ENCODE measurements at regions not wholly inside any gene's neighbourhood (a gene's known extent, or its start where the extent isn't known, plus 50 kb on each side); places are given as distances from the start of the nearest gene placed in this dataset.
"Not testable (repeated sequence)": the region's sequence is repeated elsewhere in the genome, so short reads cannot be mapped to it uniquely, and the experiment has no call there.

DNA sequence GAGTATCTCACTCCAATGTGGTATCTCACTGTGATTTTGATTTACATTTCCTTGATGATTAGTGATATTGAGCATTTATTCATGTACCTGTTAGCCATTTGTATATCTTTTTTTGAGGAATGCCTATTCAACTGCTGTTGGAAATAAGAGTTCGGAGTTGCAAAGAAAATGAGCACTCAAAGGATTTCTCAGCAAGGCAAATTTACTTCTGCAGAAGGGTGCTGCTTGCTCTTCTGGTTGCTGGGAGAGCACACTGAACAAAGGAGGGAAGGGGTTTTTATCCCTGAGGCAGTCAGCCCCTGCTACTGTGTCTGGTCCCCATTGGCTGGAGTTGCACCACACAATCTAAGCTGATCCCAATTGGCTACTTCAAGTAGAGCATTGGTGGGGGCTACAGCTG lies 822.4 kb upstream of the ADGRB3 start:
- Histone ChIP-seq H3K27me3 (ENCODE audit: control insufficient read depth, insufficient read depth, low read length) (no peaks in the 10 kb centered on the region), H3K4me3 (ENCODE audit: low read depth, low read length) (no peak overlapping the region), H3K36me3 (ENCODE audit: control insufficient read depth, insufficient read depth, low read length) (no peaks in the 10 kb centered on the region)
- CTCF ChIA-PET: no interaction called here
- no peak for DNase-seq (ENCODE audit: low read depth)
- no peak for TF ChIP-seq CTCF (IDR thresholded peaks at IDR 0.05; ENCODE audit: insufficient read depth, low read depth, low read length)
- POLR2A ChIA-PET: no interaction called here

- POLR2A ChIA-PET: no interaction called here
- Histone ChIP-seq H3K27me3 (ENCODE audit: control insufficient read depth, insufficient read depth, low read length) (no peaks in the 10 kb centered on the region), H3K4me3 (ENCODE audit: low read depth, low read length) (no peak overlapping the region), H3K36me3 (ENCODE audit: control insufficient read depth, insufficient read depth, low read length) (no peaks in the 10 kb centered on the region)
- TF ChIP-seq CTCF (IDR thresholded peaks at IDR 0.05; ENCODE audit: insufficient read depth, low read depth, low read length): no peak
- DNase-seq (ENCODE audit: low read depth): no peak
- CTCF ChIA-PET: no interaction called here
These were observed 823.0 kb upstream of the ADGRB3 start for GRCh38 chr6:67812125-67812524.

DNA sequence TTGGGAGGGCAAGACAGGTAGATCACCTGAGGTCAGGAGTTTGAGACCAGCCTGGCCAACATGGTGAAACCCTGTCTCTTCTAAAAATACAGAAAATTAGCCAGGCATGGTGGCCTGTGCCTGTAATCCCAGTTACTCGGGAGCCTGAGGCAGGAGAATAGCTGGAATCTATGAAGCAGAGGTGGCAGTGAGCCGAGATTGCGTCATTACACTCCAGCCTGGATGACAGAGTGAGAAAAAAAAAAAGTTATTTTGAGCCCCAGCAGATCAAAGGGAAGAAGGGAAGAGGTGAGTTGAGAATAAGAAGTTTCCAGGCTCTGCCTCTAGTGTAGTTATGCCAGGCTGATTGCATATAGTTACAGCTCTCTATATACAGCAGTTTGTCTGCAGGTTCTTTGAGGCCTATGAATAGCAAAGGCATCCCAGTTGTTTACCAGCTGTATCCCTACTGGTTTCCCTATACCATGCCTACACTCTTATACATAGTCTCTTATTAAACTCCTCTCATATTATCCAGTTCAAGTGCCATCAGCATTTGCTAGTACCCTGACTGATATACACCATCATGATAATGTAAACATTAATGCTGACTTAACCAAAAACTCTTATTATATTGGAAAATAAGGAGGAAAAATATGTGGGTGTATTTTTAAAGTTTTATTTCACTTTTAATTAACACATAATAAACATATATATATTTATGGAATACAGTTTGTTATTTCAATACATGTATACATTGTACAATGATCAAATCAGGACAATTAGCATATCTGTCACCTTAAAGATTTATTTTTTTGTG lies 823.6 kb upstream of the ADGRB3 start:
- DNase-seq (ENCODE audit: low read depth): no peak

GRCh38 chr6:67804808-67805207 lies 830.3 kb upstream of the ADGRB3 start:
- H3K27me3 ChIP-seq (ENCODE audit: control insufficient read depth, insufficient read depth, low read length); POLR2A ChIA-PET; H3K4me3 ChIP-seq (ENCODE audit: low read depth, low read length); H3K36me3 ChIP-seq (ENCODE audit: control insufficient read depth, insufficient read depth, low read length); DNase-seq (ENCODE audit: low read depth); CTCF ChIA-PET: not testable (repeated sequence)

More for the DNA sequence above, 823.6 kb upstream of the ADGRB3 start:
- TF ChIP-seq CTCF (IDR thresholded peaks at IDR 0.05; ENCODE audit: insufficient read depth, low read depth, low read length): no peak
- no peaks in the 10 kb centered on the region for H3K36me3 ChIP-seq (ENCODE audit: control insufficient read depth, insufficient read depth, low read length)
- no peaks in the 10 kb centered on the region for H3K27me3 ChIP-seq (ENCODE audit: control insufficient read depth, insufficient read depth, low read length)
- POLR2A ChIA-PET: no interaction called here
- H3K4me3 ChIP-seq (ENCODE audit: low read depth, low read length): no peak overlapping the region
- CTCF ChIA-PET: no interaction called here

DNA sequence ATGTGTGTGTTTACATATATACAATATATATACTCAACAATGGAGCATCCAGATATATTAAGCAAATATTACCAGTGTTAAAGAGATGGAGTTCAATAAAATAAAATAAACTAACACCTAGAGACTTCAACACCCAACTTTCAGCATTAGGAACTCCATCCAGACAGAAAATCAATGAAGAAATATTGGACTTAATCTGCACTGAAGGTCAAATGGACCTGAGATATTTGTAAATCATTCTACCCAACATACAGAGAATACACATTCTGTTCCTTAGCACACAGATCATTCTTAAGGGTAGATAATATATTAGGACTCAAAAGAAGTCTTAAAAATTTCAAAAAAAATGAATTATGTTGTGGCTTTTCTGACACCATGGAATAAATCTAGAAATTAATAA lies 832.3 kb upstream of the ADGRB3 start:
- TF ChIP-seq CTCF (IDR thresholded peaks at IDR 0.05; ENCODE audit: insufficient read depth, low read depth, low read length): no peak
- Histone ChIP-seq H3K36me3 (ENCODE audit: control insufficient read depth, insufficient read depth, low read length) (no peaks in the 10 kb centered on the region), H3K27me3 (ENCODE audit: control insufficient read depth, insufficient read depth, low read length) (no peaks in the 10 kb centered on the region), H3K4me3 (ENCODE audit: low read depth, low read length) (no peak overlapping the region)
- CTCF ChIA-PET: no interaction called here
- DNase-seq (ENCODE audit: low read depth): no peak
- POLR2A ChIA-PET: no interaction called here

DNA sequence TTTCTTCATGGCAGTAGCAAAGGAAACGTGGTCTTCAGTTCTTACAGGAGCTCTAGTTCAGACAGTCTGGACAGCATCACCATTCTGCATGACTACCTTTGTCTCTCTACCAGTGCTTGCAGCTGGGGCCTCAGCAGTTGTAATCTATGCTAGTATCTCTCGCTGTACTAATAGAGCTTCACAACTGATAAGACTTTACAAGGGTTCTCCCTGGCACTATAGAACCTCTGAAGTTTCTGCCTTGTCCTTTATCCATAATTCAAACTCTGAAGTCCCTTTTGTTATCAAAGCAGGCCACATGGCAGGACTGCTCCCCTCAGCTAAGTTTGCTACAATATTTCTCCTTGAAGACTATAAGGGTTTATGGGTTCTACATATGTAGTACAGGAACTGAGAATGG lies 842.1 kb upstream of the ADGRB3 start:
- Histone ChIP-seq H3K27me3 (ENCODE audit: control insufficient read depth, insufficient read depth, low read length) (no peaks in the 10 kb centered on the region), H3K36me3 (ENCODE audit: control insufficient read depth, insufficient read depth, low read length) (no peaks in the 10 kb centered on the region), H3K4me3 (ENCODE audit: low read depth, low read length) (no peak overlapping the region)
- DNase-seq (ENCODE audit: low read depth): no peak
- TF ChIP-seq CTCF (IDR thresholded peaks at IDR 0.05; ENCODE audit: insufficient read depth, low read depth, low read length): no peak
- ChIA-PET CTCF (no interaction called here), POLR2A (no interaction called here)
